ENCODE measurements at regions not wholly inside any gene's neighbourhood (a gene's known extent, or its start where the extent isn't known, plus 50 kb on each side); places are given as distances from the start of the nearest gene placed in this dataset.
"Not testable (repeated sequence)": the region's sequence is repeated elsewhere in the genome, so short reads cannot be mapped to it uniquely, and the experiment has no call there.

- H3K36me3 ChIP-seq (ENCODE audit: control insufficient read depth in 4 of 4, insufficient read depth in 3 of 4, low read depth in 1 of 4, low read length in 3 of 4); H3K27me3 ChIP-seq (ENCODE audit: control insufficient read depth in 4 of 4, insufficient read depth in 4 of 4, low read length in 3 of 4); H3K4me3 ChIP-seq (ENCODE audit: low read depth in 1 of 3, low read length in 3 of 3); H3K4me1 ChIP-seq (ENCODE audit: control insufficient read depth in 4 of 4, insufficient read depth in 4 of 4, low read length in 3 of 4); H3K27ac ChIP-seq (ENCODE audit: low read depth in 1 of 2, low read length in 2 of 2); DNase-seq (ENCODE audit: low spot score); H3K9me3 ChIP-seq (ENCODE audit: control insufficient read depth in 4 of 4, low read length in 3 of 4); H3K9ac ChIP-seq (ENCODE audit: low read depth in 1 of 2, low read length in 2 of 2): not testable (repeated sequence)
- WGBS = 65% methylated on average over 13 of the region's 13 CpGs
Measured at GRCh38 chr15:20251214-20252005, 290.2 kb downstream of the GOLGA6L6 start.

GRCh38 chr15:20250206-20250605 is 291.4 kb downstream of the GOLGA6L6 start:
- not testable (repeated sequence) for H3K36me3 ChIP-seq (ENCODE audit: control insufficient read depth in 4 of 4, insufficient read depth in 3 of 4, low read depth in 1 of 4, low read length in 3 of 4); H3K9me3 ChIP-seq (ENCODE audit: control insufficient read depth in 4 of 4, low read length in 3 of 4); DNase-seq (ENCODE audit: low spot score); H3K4me1 ChIP-seq (ENCODE audit: control insufficient read depth in 4 of 4, insufficient read depth in 4 of 4, low read length in 3 of 4); H3K9ac ChIP-seq (ENCODE audit: low read depth in 1 of 2, low read length in 2 of 2); H3K4me3 ChIP-seq (ENCODE audit: low read depth in 1 of 3, low read length in 3 of 3); H3K27me3 ChIP-seq (ENCODE audit: control insufficient read depth in 4 of 4, insufficient read depth in 4 of 4, low read length in 3 of 4); H3K27ac ChIP-seq (ENCODE audit: low read depth in 1 of 2, low read length in 2 of 2)
- WGBS = 53% methylated on average over 3 of the region's 3 CpGs

- not testable (repeated sequence) for H3K9me3 ChIP-seq (ENCODE audit: control insufficient read depth in 4 of 4, low read length in 3 of 4); H3K36me3 ChIP-seq (ENCODE audit: control insufficient read depth in 4 of 4, insufficient read depth in 3 of 4, low read depth in 1 of 4, low read length in 3 of 4); H3K27ac ChIP-seq (ENCODE audit: low read depth in 1 of 2, low read length in 2 of 2); H3K4me1 ChIP-seq (ENCODE audit: control insufficient read depth in 4 of 4, insufficient read depth in 4 of 4, low read length in 3 of 4); H3K4me3 ChIP-seq (ENCODE audit: low read depth in 1 of 3, low read length in 3 of 3); H3K27me3 ChIP-seq (ENCODE audit: control insufficient read depth in 4 of 4, insufficient read depth in 4 of 4, low read length in 3 of 4); DNase-seq (ENCODE audit: low spot score); H3K9ac ChIP-seq (ENCODE audit: low read depth in 1 of 2, low read length in 2 of 2)
- WGBS = 72% methylated on average over 2 of the region's 2 CpGs
Measured at GRCh38 chr15:20249677-20249970, 292.0 kb downstream of the GOLGA6L6 start.

- not testable (repeated sequence) for H3K27ac ChIP-seq (ENCODE audit: low read depth in 1 of 2, low read length in 2 of 2); DNase-seq (ENCODE audit: low spot score); H3K27me3 ChIP-seq (ENCODE audit: control insufficient read depth in 4 of 4, insufficient read depth in 4 of 4, low read length in 3 of 4); H3K4me1 ChIP-seq (ENCODE audit: control insufficient read depth in 4 of 4, insufficient read depth in 4 of 4, low read length in 3 of 4); H3K4me3 ChIP-seq (ENCODE audit: low read depth in 1 of 3, low read length in 3 of 3); H3K9ac ChIP-seq (ENCODE audit: low read depth in 1 of 2, low read length in 2 of 2); H3K36me3 ChIP-seq (ENCODE audit: control insufficient read depth in 4 of 4, insufficient read depth in 3 of 4, low read depth in 1 of 4, low read length in 3 of 4); H3K9me3 ChIP-seq (ENCODE audit: control insufficient read depth in 4 of 4, low read length in 3 of 4)
- 88% methylated on average over 4 of the region's 4 CpGs for WGBS
Measured at GRCh38 chr15:20248434-20248833, 293.2 kb downstream of the GOLGA6L6 start.

- DNase-seq (ENCODE audit: low spot score); H3K9ac ChIP-seq (ENCODE audit: low read depth in 1 of 2, low read length in 2 of 2); H3K36me3 ChIP-seq (ENCODE audit: control insufficient read depth in 4 of 4, insufficient read depth in 3 of 4, low read depth in 1 of 4, low read length in 3 of 4); H3K4me3 ChIP-seq (ENCODE audit: low read depth in 1 of 3, low read length in 3 of 3); H3K27ac ChIP-seq (ENCODE audit: low read depth in 1 of 2, low read length in 2 of 2); H3K9me3 ChIP-seq (ENCODE audit: control insufficient read depth in 4 of 4, low read length in 3 of 4); H3K27me3 ChIP-seq (ENCODE audit: control insufficient read depth in 4 of 4, insufficient read depth in 4 of 4, low read length in 3 of 4); H3K4me1 ChIP-seq (ENCODE audit: control insufficient read depth in 4 of 4, insufficient read depth in 4 of 4, low read length in 3 of 4): not testable (repeated sequence)
- WGBS = 61% methylated on average over 6 of the region's 6 CpGs
Measured at GRCh38 chr15:20247137-20247536, 294.5 kb downstream of the GOLGA6L6 start.

GRCh38 chr15:20246624-20247023 is 295.0 kb downstream of the GOLGA6L6 start:
- H3K9ac ChIP-seq (ENCODE audit: low read depth in 1 of 2, low read length in 2 of 2); DNase-seq (ENCODE audit: low spot score); H3K4me3 ChIP-seq (ENCODE audit: low read depth in 1 of 3, low read length in 3 of 3); H3K27me3 ChIP-seq (ENCODE audit: control insufficient read depth in 4 of 4, insufficient read depth in 4 of 4, low read length in 3 of 4); H3K27ac ChIP-seq (ENCODE audit: low read depth in 1 of 2, low read length in 2 of 2); H3K36me3 ChIP-seq (ENCODE audit: control insufficient read depth in 4 of 4, insufficient read depth in 3 of 4, low read depth in 1 of 4, low read length in 3 of 4); H3K4me1 ChIP-seq (ENCODE audit: control insufficient read depth in 4 of 4, insufficient read depth in 4 of 4, low read length in 3 of 4); H3K9me3 ChIP-seq (ENCODE audit: control insufficient read depth in 4 of 4, low read length in 3 of 4): not testable (repeated sequence)
- WGBS = 61% methylated on average over 8 of the region's 8 CpGs

GRCh38 chr15:20245856-20246255 is 295.7 kb downstream of the GOLGA6L6 start:
- not testable (repeated sequence) for H3K27me3 ChIP-seq (ENCODE audit: control insufficient read depth in 4 of 4, insufficient read depth in 4 of 4, low read length in 3 of 4); H3K27ac ChIP-seq (ENCODE audit: low read depth in 1 of 2, low read length in 2 of 2); H3K9ac ChIP-seq (ENCODE audit: low read depth in 1 of 2, low read length in 2 of 2); DNase-seq (ENCODE audit: low spot score); H3K4me3 ChIP-seq (ENCODE audit: low read depth in 1 of 3, low read length in 3 of 3); H3K9me3 ChIP-seq (ENCODE audit: control insufficient read depth in 4 of 4, low read length in 3 of 4); H3K36me3 ChIP-seq (ENCODE audit: control insufficient read depth in 4 of 4, insufficient read depth in 3 of 4, low read depth in 1 of 4, low read length in 3 of 4); H3K4me1 ChIP-seq (ENCODE audit: control insufficient read depth in 4 of 4, insufficient read depth in 4 of 4, low read length in 3 of 4)
- 63% methylated on average over 3 of the region's 3 CpGs for WGBS

GRCh38 chr15:20244792-20245191 is 296.8 kb downstream of the GOLGA6L6 start:
- not testable (repeated sequence) for H3K9me3 ChIP-seq (ENCODE audit: control insufficient read depth in 4 of 4, low read length in 3 of 4); H3K9ac ChIP-seq (ENCODE audit: low read depth in 1 of 2, low read length in 2 of 2); H3K4me1 ChIP-seq (ENCODE audit: control insufficient read depth in 4 of 4, insufficient read depth in 4 of 4, low read length in 3 of 4); DNase-seq (ENCODE audit: low spot score); H3K4me3 ChIP-seq (ENCODE audit: low read depth in 1 of 3, low read length in 3 of 3); H3K27me3 ChIP-seq (ENCODE audit: control insufficient read depth in 4 of 4, insufficient read depth in 4 of 4, low read length in 3 of 4); H3K27ac ChIP-seq (ENCODE audit: low read depth in 1 of 2, low read length in 2 of 2); H3K36me3 ChIP-seq (ENCODE audit: control insufficient read depth in 4 of 4, insufficient read depth in 3 of 4, low read depth in 1 of 4, low read length in 3 of 4)
- 79% methylated on average over 17 of the region's 17 CpGs for WGBS

Data from liver (tissue), 6 donors.